ENCODE measurements at regions not wholly inside any gene's neighbourhood (a gene's known extent, or its start where the extent isn't known, plus 50 kb on each side); places are given as distances from the start of the nearest gene placed in this dataset.

- DNase-seq, result no peak
These were observed 237.6 kb downstream of the ZNF536 start for GRCh38 chr19:30609656-30610270.

GRCh38 chr19:30608471-30608870, 236.3 kb downstream of the ZNF536 start:
- peak; percentile 6 for DNase-seq

Measured in islet precursor cell (in vitro differentiated cells).